Stimulated activated CD4-positive, alpha-beta T cell treated with anti-CD3 and anti-CD28 coated beads, Interleukin-2, amount 100 ng/mL, for 48 hours (primary cell): ENCODE measurements at regions not wholly inside any gene's neighbourhood (a gene's known extent, or its start where the extent isn't known, plus 50 kb on each side); places are given as distances from the start of the nearest gene placed in this dataset.
"Not testable (repeated sequence)": the region's sequence is repeated elsewhere in the genome, so short reads cannot be mapped to it uniquely, and the experiment has no call there.

ENCODE experiments used
- DNase-seq, 2 donors: peaks; one replicate each; pipeline ENCODE4 v3.0.0-alpha.2; 2020

- not testable (repeated sequence) for DNase-seq
Observed at GRCh38 chr2:87319705-87320104, 298.1 kb upstream of the PLGLB1 start.

GRCh38 chr2:87321201-87321600 lies 299.6 kb upstream of the PLGLB1 start:
- not testable (repeated sequence) for DNase-seq

DNA sequence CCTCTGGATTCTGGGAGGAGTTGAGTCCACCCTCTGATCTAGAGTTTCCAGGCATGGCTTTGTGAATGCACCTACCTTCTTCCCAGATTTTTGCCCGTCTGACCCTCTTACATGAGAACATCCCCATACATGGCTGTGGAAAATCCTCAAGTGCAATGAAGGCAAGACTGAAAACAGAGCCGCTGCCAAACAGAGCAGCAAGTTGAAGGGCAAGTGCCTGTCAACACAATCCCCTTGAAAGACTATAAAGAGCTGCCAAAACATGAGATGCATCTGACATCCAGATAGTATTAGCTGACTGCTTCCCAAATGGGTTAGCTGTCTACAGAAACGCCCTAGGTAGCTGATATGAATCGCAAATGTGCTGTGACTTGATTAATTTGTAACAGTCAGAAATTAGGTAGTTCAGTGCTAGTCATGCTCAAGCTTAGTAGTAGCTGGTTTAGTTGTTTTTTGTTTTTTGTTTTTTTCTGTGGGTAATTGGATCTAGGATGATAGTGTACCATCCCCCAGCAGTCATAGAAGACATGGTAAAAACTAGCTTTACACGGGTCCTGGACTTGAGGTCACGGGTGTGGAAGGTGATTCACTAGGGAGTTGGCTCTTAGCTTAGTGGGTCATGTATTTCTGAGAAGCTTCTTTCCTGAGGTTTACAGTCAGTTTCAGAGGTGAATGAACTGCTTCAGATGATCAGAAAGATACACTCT lies 302.8 kb upstream of the PLGLB1 start:
- not testable (repeated sequence) for DNase-seq

- not testable (repeated sequence) for DNase-seq
Observed at GRCh38 chr2:87325042-87325910, 303.6 kb upstream of the PLGLB1 start.

DNA sequence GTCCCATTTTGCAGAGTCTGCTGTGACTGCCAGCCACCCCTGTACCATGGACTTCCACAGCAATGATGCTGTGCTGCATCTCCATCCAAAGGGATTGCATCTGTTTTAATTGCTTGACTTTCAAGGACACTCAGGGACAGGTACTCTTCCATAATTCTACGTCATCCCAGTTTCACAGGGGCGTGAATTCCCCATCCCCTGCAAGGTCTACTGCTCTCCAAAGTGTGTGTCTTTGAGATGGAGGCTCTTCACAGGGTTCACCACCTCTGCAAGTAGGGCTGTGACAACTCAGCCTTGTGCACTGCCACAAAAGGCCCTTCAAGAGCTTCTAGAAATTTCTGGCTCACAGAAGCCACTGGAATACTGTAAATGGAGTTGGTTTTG lies 304.3 kb upstream of the PLGLB1 start:
- DNase-seq = not testable (repeated sequence)

DNA sequence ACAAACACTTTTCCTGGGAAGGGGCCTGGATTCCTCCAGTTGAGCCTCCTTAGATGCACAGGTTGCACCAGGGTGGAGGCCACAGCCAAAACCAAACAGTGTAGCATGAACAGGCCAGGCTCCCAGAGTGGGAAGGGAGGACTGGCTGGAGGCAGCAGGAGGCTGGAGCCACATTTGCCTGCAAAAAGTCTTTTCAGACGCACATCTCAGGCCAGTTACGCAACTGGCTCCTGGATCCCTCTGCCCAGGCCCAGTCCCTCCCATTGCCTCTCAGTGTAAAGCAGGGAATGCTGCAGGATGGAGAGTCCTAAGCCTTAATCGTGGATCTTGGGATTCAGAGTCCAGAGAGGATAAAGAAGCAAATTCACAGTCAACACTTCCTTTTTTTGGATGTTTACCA lies 305.1 kb upstream of the PLGLB1 start:
- not testable (repeated sequence) for DNase-seq

- not testable (repeated sequence) for DNase-seq
Observed at GRCh38 chr2:87327648-87328371, 306.2 kb upstream of the PLGLB1 start.

DNA sequence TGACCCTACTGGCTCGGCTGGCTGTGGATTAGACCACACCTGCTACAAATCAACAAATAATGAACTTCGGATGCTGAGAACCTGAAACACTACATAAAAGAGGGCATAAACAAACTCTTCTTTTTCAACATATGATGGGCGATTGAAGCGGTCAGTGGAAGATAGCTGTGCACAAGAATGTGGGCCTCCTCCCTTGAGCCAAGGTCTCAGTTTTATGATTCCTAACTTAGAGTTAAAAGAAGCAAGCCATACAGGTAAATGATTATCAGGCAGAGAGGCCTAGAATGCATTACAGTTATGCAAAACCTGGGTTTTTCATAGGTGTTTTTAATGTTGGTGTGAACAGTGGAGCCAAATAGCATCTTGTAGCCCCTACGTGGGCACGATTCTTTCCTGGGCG lies 307.9 kb upstream of the PLGLB1 start:
- not testable (repeated sequence) for DNase-seq

GRCh38 chr2:87330486-87330885 lies 308.8 kb upstream of the PLGLB1 start:
- not testable (repeated sequence) for DNase-seq

DNA sequence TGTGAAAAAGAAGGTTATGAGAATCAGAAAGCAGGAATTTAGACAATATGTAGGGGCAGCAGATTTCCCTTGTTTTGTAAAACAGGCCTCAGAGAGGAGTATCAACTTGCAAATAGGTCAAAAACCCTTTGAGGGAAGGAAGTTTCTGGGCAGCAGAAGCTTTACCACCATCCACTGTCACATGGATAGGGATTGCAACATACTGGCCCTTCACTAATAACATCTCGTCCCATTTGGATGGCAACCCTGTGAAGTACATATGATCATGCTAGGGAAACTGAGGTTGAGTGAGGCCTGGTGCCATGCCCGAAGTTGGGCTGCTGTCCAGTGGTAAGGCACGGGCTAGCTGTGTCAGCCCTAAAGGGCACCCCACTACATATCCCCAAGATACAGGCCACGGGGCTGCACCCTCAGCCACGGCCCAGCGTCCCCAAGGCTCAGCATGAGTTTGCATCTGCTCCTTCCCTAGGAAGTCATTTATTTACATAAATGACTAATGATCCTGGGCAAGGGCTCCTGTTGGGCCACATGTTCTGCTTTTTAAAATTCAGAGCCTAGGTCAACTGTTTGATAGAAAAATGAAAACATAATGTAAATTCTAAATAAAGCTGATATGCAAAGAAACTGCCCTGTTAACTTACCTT lies 310.4 kb upstream of the PLGLB1 start:
- not testable (repeated sequence) for DNase-seq

DNA sequence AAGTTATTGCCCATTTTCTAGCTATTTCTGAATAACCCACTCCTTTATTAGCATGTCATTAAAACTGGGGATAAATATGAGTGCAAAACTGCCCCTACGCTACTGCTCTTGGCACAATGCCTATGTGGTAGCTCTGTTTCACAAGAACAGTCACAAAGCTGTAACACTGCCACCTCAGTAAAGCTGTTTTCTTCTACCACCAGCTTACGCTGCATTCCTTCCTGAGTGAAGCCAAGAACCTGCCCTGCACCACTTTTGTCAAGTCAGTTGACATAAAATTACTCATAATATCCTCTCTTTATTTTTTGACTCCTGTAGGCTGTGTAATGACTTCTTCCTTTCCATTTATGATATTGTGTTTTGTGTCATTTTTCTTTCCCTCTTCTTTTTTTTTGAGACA lies 313.2 kb upstream of the PLGLB1 start:
- DNase-seq = not testable (repeated sequence)

- not testable (repeated sequence) for DNase-seq
Observed at GRCh38 chr2:87338998-87339397, 317.4 kb upstream of the PLGLB1 start.

GRCh38 chr2:87341601-87342014 lies 320.0 kb upstream of the PLGLB1 start:
- peak; percentile 30 to 64 for DNase-seq

GRCh38 chr2:87342175-87342574 lies 320.5 kb upstream of the PLGLB1 start:
- not testable (repeated sequence) for DNase-seq

DNA sequence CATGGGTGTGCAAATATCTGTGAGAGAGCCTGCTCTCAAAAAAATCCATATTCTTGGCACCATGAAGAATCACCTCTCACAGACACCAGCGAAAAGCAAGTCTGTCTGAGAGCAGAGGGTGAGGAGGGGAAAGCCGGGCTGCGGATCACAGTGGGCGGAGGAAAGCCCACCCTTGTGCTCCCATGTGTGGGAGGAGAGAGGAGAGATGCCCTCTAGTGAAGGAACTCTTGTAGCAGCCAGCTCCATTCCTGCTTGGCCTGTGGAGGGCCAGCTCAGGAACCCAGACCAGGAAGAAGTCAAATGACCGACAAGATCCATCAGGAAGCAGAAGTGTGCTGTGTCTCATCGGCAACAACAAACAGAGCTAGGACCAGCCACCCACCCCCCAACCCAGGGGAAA lies 321.7 kb upstream of the PLGLB1 start:
- not testable (repeated sequence) for DNase-seq

- DNase-seq = not testable (repeated sequence)
Observed at GRCh38 chr2:87345283-87345682, 323.6 kb upstream of the PLGLB1 start.

- not testable (repeated sequence) for DNase-seq
Observed at GRCh38 chr2:87348556-87348955, 326.9 kb upstream of the PLGLB1 start.

- not testable (repeated sequence) for DNase-seq
Observed at GRCh38 chr2:87349006-87349405, 327.4 kb upstream of the PLGLB1 start.

DNA sequence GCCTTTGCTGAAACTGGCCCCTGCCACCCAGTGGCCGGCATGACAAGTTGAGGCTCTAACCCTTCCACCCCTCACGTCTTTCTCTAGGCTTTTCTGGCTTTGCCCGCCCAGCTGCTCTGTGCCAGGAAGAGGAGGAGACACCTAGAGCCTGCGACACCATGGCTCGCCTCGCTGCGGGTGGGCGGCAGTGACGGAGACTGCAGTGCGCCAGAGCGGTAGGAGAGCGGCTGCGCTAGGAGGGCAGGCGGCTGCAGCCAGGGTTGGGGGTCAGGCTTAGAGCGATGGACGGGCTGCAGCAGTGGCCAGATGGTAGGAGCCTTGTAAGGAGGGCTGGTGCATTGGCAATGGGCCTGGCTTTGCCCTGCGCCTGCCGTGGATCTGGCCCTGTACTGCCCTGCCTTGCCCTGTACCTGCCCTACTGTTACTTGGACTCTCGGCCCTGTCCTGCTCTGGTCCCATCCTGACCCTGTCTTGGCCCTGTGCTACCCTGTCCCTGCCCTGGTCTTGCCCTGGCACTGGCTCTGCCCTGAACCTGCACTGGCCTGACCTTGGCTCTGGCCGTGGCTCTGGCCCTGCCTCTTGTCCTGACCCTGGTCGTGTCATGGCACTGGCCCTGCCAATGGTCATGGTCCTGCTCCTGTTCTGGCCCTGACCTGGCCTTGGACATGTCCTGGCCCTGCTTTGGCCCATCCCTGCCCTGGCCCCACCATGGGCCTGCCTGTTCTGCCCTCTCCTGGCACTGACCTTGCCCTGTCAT lies 330.7 kb upstream of the PLGLB1 start:
- not testable (repeated sequence) for DNase-seq

GRCh38 chr2:87353408-87353807 lies 331.8 kb upstream of the PLGLB1 start:
- DNase-seq = not testable (repeated sequence)

DNA sequence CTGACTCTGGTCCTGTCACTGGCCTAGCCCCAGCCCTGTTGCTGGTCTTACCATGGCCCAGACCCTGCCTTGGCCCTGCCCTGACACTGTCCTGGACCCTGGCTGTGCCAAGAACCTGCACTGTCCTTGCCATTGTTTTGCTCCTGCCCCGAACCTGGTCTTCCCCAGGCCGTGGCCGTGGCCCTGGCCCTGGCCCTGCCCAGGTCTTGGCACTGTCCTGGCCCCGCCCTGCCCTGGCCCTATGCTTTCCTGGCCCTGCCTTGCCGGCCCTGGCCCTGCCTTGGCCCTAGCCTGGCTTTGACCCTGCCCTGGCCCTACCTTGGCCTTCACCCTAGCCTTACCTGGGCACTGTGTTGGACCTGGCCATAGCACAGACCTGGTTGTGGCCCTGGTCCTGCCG lies 332.5 kb upstream of the PLGLB1 start:
- not testable (repeated sequence) for DNase-seq

- DNase-seq = not testable (repeated sequence)
Observed at GRCh38 chr2:87360250-87360649, 338.6 kb upstream of the PLGLB1 start.
